ENCODE measurements at regions not wholly inside any gene's neighbourhood (a gene's known extent, or its start where the extent isn't known, plus 50 kb on each side); places are given as distances from the start of the nearest gene placed in this dataset.
"Not testable (repeated sequence)": the region's sequence is repeated elsewhere in the genome, so short reads cannot be mapped to it uniquely, and the experiment has no call there.

GRCh38 chr2:47295131-47295980, 73.8 kb upstream of the EPCAM start:
- DNase-seq, result no peak

DNA sequence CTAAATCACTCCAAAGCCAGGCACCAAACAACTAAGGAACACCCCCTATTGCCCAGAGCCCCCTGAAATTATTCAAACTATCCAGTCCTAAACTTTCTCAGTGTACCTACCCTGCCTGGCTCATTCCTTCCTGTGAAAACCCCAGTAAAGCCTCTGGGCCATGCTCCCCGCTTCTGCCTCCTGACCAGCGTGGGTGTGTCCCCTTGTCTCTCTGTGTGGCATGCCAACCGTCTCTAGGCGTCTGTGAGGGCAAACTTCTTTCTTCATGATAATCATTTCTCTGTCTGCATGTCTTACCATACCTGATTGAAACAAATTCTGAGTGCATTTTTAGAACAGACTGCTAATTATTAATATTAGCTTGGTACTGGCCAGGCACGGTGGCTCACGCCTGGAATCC, 75.1 kb upstream of the EPCAM start:
- no peak for DNase-seq

- DNase-seq, result no peak
These were observed 80.2 kb upstream of the EPCAM start for GRCh38 chr2:47288864-47289263.

- DNase-seq, result no peak
These were observed 85.5 kb upstream of the EPCAM start for GRCh38 chr2:47283659-47284058.

DNA sequence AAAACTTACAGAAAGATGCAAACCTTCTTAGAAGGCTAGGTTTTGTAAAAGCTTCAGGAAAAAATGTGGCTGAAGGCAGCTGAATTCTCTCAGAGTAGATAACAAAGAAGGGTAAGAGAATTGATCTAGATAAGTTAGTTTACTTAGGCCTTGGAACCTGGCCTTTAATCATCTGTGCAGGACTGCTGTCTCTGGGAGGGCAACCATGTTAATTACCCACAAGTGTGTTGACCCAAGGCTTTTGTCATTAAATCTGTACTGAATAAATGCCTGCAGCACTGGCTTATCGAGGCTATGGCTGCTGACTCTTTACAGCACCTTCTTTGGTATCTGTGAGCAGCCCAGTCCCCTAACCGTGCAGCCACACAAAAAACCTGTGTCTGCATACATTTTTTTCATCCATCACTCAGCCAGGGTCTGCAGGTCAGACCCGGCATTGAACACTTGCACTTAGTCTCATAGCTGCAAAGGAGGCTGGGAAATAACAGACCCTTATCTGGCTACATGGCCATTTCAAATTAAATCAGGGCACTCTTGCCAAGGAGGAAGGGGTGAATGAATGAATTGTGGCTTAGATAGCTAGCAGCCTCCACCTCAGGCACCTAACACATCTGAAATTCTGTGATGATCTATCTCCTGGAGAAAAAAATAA, 86.4 kb upstream of the EPCAM start:
- DNase-seq, result no peak

DNA sequence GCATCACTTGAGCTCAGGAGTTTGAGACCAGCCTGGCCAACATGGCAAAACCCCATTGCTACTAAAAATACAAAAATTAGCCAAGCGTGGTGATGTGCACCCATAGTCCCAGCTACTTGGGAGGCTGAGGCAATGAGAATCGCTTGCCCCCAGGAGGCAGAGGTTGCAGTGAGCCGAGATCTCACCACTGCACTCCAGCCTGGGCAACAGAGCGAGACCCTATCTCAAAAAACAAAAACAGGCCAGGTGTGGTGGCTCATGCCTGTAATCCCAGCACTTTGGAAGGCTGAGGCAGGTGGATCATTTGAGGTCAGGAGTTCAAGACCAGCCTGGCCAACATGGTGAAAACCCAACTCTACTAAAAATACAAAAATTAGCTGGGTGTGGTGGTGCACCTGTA, 89.6 kb upstream of the EPCAM start:
- DNase-seq, result not testable (repeated sequence)

DNA sequence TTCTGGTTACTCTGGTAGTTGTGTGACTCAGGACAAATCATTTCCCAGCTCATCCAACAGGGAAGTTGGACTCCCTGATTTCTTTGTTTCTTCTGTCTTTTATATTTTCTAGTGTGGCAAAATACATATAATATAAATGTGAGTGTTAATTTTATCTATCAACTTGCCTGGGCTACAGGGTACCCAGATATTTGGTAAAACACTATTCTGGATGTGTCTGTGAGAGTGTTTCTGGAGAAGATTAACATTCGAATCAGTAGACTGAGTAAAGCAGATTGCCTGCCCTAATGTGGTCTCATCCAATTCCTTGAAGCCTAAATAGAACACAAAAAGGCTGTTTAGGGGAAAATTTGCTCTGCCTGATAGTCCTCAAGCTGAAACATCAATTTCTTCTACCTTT, 91.1 kb upstream of the EPCAM start:
- no peak for DNase-seq

DNA sequence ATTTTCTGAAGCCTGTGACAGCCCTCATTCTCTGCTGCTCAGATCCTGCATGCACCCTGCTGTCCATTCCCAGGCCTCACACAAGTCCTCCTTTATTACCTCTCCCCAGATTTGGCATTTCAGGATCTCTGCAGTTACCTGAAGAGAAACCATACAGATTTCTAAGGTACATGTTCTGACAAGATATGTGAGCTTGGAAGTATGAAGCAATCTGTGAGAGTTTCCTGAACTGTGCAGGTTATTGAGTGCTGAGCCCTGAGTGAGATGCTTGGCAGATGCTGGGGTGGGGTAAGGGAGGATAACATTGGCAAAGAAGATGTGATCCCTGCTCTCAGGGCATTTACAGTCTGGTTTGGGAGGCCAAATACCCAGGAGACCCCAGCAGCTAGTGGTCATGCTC, 91.9 kb upstream of the EPCAM start:
- DNase-seq, result no peak

- no peak for DNase-seq
These were observed 93.0 kb upstream of the EPCAM start for GRCh38 chr2:47276061-47276460.

GRCh38 chr2:47274054-47274782, 94.9 kb upstream of the EPCAM start:
- DNase-seq, result peak; percentile 64

DNA sequence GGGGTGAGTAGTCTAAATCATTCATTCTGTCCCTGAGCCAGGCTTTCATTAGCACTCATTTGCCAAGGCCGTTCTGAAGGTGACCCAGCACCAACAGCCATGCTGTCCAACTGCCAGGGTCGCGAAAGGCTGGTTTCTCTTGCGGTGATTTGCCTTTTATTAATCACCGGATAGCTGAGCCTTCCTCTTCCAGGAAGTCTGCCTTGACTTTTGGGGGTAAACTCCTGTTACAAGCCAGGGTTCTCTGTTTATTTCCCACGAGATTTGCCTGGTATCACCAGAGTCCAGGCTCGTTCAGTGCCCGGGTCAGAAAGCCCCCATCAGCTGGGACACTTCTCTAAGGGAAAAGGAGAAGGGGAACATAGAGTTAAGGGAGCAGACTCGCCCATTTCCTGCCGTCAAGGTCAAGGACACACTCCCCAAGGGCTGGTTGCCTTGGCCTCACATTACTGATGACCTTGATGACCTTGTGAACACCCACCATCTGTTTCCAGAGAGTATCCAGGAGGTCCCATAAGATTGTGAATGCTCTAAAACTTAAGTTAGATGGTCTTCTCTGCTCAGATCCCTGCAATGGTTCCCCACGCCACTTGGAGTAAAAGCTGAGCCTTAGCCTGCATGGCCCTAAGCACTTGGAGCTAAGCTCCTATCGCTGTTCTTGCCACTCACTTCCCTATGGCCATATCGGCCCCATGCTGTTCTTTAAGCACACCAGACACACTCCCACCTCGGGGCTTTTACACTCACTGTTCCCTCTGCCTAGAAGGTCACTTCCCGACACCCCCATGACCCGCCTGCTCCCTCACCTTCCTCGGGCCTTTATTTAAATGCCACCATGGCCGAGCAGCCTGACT, 96.0 kb upstream of the EPCAM start:
- DNase-seq, result no peak

DNA sequence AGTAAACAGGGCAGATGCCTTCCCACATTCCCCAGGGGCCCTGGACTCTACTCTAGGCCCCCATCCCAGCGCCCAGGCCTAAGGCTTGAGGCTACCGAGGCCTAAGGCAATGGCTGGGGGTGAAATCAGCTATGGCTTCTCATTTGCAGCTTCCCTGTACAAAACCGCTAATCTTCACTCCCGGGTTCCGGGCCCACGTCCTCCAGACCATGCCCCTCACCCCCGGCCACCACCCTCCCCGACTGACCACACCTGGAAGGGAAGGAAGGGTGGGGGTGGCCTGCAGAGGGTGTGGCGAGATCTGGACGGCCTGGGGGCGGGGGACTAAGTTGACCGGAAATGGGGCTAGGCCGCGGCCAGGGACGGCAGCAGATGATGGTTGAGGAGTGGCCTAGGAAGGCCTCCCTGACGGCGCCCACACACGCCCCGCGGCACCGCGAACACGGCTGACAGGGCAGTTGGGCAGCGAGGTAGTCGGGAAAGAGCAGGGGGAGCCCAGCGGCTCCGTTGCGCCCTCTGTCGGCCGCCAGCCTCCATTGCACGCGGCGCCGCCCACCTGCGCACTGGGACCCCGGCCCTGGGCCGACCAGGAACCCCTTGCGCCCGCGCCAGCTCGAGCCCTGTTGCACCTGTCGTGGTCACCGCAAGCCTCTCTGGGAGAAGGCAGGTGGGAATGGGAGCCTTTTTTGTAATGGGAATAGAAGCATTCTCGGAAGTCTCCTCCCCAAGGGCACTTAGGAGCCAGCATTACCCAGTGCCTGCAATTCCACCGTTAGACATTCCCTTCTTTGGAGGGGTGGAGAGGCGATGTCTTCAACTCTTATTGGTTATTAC, 95.9 kb upstream of the CALM2 start:
- DNase-seq, result no peak

DNA sequence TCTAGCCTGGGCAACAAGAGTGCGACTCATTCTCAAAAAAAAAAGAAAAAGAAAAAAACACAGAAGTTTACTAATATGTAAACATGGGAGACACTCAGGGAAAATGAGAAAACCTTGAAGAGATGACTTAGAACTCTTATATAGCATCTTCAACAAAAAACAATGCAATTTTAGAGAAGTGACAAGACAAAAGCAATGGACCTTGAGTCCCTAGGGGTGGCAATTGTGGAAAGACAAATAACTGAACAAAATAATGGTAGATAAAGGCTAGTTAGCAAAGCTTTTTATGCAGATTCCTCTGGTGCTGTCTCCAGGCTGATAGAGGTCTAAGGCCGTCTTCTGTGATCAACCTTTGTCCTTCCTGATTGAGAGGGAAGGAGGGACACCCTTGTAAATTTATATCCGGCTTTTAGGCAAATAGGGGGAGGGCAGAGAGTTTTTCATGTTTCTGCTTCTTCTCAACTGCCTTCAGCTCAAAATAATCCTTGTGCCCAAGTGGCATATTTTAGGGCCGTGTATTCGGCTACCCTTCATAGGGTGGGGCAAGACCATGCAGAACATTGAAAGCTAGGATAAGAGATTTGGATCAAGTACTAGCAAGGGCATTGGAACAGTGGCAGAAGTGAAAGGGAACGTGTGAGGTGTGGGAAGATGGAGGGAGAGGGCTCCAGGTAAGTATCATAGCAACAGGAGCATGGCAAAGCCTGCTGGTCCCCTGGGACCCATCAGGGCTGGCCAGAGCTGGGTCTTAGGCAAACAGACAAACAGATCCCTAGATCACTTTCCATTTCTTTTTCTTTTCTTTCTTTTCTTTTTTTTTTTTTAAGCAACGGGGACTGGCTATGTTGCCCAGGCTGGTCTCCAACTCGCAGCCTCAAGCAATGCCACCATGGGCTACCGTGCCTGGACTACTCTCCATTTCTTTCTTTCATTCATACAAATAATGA, 95.0 kb upstream of the CALM2 start:
- DNase-seq, result no peak

- DNase-seq, result no peak
These were observed 94.1 kb upstream of the CALM2 start for GRCh38 chr2:47270421-47270820.

DNA sequence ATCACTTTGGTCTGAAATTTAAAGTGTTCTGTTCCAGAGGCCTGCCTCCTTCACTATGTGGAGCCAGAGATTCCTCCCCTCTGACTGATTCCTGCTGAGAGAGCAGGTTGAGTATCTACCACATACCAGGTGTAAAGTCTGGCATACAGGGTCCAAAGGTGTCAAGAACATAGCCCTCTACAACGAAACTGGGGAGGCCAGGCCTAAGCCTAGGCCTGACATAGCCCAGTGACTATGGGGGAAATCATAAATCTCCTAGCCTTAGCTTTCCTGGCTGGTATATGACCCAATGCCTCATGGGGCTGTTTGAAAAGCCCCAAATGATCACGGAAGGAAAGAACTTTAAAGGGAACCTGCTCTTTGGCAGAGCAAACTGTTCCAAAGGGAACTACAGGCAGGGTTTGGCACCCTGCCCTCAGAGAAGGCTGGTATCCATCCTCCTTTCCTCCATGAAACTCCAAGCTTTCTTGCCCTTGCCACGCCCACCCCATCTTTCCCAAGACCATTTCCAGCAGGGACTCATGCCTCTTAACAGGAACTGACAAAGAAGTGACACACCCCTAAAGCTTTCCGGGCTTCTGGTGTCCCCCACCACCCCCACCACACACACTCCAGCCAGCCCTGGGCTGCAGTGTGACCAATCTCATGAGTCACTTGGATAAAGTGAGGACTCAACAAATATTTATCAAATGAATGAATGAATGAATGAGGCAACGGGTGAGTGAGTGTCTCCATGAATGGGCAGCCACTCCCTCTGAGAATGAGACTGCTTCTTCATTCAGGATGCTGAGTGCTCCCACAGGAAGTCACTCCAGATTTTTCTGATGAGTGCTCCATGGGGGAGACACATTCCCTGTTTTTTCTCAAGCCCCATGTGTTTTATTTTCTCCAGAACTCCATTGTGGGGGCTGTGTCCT, 93.3 kb upstream of the CALM2 start:
- DNase-seq, result no peak

DNA sequence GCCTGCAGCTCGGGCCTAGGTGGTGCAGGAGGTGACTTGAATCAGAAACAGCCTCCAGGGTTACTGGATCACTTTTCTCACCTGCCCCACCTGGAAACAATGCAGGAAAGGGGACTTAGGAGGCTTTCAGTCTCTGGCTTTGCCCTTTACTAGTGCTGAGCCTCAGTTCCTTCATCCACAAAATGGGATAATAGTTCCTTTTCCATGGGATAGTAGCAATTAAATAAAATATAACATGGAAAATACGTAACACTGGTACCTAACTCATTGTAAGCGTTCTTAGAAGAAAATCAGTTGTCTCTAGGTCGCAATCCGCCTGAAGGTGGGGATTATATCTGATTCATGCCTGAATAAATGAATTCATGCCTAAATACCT, 91.4 kb upstream of the CALM2 start:
- no peak for DNase-seq

GRCh38 chr2:47266939-47267710, 90.8 kb upstream of the CALM2 start:
- no peak for DNase-seq

DNA sequence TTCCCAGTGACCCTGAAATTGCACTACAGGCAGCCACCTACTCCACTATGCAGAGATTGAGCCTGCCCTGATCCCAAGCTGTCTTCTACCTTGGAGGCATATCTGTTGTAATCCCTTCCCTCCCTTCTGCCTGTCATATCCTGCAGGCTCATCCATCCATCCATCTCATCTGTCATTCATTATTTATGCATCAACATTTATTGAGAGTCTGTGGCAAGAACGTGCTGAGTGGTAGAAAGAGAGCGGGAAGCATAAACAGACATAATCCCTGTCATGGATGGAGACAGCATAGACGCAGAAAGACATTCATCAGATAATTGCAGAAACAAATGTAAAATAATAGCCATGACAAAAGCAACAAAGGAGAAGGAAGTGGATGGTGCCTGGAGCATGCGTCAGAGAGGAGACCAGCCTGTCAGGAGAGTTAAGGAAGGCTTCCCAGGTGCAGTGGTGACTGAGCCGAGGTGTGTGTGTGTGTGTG, 89.5 kb upstream of the CALM2 start:
- peak; percentile 76 for DNase-seq

DNA sequence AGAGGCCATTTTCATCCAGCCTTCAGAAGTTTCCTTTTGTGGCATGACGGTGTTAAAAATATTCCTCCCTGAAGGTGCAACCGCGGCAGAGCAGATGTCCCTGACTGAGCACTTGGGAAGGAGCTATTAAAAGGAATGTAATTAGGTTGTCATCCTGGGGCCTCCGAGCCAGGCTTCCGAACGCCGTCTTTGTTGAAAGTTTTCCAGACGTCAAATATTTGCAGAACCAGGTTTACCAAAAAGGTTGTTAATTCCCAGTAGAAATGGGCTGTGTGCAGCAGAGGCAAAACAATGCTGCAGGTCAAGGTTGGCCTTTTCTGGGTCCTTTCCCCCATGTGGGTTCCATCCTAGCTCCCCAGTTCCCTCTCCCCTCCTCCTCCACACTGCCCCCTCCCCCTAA, 88.8 kb upstream of the CALM2 start:
- DNase-seq, result no peak
